ENCODE measurements at regions not wholly inside any gene's neighbourhood (a gene's known extent, or its start where the extent isn't known, plus 50 kb on each side); places are given as distances from the start of the nearest gene placed in this dataset.
"Not testable (repeated sequence)": the region's sequence is repeated elsewhere in the genome, so short reads cannot be mapped to it uniquely, and the experiment has no call there.

- not testable (repeated sequence) for TF ChIP-seq CTCF, POLR2A, EP300, POLR2AphosphoS5 (IDR thresholded peaks at IDR 0.05)
Observed at GRCh38 chr9:67248967-67249366, 256.6 kb upstream of the SPATA31A3 start.

Measured in upper lobe of left lung (tissue), 4 donors.